ENCODE measurements at regions not wholly inside any gene's neighbourhood (a gene's known extent, or its start where the extent isn't known, plus 50 kb on each side); places are given as distances from the start of the nearest gene placed in this dataset.
"Not testable (repeated sequence)": the region's sequence is repeated elsewhere in the genome, so short reads cannot be mapped to it uniquely, and the experiment has no call there.

- no peak for DNase-seq (ENCODE audit: low spot score)
These were observed 123.6 kb upstream of the TNPO1 start for GRCh38 chr5:72692651-72693442.

DNA sequence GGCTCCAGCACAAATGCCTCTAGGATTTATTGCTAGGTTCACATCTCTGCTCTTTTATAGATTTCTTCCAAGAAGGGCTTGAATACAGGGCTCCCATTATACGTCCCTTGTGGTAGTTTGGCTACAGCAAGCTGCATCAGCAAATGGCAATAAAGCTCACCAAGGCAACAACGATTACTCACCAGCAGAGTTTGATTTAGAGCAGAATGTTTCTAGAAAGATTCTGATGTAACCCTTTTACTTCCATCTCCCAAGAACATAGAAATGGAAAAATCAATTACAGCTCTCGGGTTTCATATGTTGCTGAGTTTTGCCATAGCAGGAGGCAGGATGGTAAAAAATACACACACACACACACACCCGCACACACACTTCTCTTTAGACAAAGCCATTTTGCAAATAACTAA is 124.2 kb upstream of the TNPO1 start:
- no peak for DNase-seq (ENCODE audit: low spot score)

- DNase-seq (ENCODE audit: low spot score): no peak
These were observed 124.7 kb upstream of the TNPO1 start for GRCh38 chr5:72691751-72692150.

- DNase-seq (ENCODE audit: low spot score): no peak
These were observed 127.5 kb upstream of the TNPO1 start for GRCh38 chr5:72688916-72689315.

GRCh38 chr5:72687288-72687687 is 129.2 kb upstream of the TNPO1 start:
- no peak for DNase-seq (ENCODE audit: low spot score)

DNA sequence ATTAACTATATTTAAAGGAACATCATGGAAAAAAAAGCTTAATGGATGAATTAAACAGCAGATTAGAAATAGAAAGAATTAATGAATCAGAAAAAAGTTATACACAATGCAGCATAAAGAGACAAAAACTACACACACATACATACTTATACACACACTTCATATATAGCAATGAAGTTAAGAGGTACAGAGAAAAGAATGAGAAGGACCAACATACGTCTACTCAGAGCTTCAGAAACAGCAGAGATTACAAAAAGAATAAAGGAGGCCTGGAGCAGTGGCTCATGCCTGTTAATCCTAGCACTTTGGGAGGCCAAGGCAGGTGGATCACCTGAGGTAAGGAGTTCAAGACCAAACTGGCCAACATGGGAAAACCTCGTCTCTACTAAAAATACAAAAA is 133.9 kb upstream of the TNPO1 start:
- DNase-seq (ENCODE audit: low spot score): no peak

GRCh38 chr5:72681781-72682180 is 134.7 kb upstream of the TNPO1 start:
- DNase-seq (ENCODE audit: low spot score): no peak

- DNase-seq (ENCODE audit: low spot score): no peak
These were observed 139.0 kb upstream of the TNPO1 start for GRCh38 chr5:72677447-72677846.

DNA sequence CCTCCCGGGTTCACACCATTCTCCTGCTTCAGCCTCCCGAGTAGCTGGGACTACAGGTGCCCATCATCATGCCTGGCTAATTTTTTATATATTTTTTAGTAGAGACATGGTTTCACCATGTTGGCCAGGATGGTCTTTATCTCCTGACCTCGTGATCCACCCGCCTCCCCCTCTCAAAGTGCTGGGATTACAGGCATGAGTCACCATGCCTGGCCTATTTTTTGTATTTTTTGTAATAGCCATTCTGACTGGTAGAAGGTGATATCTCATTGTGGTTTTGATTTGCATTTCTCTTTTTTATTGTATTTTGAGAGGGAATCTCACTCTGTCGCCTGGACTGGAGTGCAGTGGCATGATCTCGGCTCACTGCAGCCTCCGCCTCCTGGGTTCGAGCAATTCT is 139.6 kb upstream of the TNPO1 start:
- DNase-seq (ENCODE audit: low spot score): not testable (repeated sequence)

GRCh38 chr5:72673623-72674022 is 142.8 kb upstream of the TNPO1 start:
- DNase-seq (ENCODE audit: low spot score): no peak

- no peak for DNase-seq (ENCODE audit: low spot score)
These were observed 143.3 kb upstream of the TNPO1 start for GRCh38 chr5:72673180-72673579.

DNA sequence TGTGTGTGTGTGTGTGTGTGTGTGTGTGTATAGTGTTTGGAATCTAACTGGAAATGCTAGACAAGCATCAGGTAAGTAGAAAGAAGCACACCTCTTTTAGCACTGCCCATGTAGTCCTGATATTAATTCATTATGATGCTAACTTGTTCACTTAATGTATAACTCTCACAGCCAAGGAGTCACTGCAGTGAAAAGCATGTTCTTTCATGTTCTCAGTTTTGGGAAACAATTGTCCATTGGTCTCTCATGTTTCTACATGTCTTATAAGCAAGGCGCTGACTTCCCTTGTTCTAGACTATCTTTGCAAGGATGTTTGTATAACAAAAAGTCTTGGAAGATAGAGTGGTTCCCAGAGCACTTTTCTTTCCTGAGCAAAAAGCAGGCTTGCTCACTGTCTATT is 148.8 kb upstream of the TNPO1 start:
- DNase-seq (ENCODE audit: low spot score): no peak

DNA sequence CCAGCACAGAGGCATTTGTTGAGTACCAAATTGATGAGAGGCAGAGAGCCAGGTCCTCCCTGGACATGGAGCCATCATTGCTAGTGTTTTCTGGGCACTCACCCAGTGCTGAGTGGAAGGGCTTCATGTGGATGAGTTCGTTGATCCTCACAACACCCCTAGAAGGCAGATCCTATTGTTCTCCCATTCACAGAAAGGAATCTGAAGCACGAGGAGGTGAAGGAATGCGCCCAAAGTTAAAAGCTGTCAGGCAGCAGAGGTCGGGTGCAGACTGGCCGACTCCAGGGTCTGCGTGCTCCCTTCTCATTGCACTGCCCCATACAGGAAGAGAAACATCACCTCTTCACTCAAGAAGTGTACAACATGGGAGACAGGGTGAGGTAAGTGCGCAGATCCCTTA is 153.5 kb upstream of the TNPO1 start:
- no peak for DNase-seq (ENCODE audit: low spot score)

DNA sequence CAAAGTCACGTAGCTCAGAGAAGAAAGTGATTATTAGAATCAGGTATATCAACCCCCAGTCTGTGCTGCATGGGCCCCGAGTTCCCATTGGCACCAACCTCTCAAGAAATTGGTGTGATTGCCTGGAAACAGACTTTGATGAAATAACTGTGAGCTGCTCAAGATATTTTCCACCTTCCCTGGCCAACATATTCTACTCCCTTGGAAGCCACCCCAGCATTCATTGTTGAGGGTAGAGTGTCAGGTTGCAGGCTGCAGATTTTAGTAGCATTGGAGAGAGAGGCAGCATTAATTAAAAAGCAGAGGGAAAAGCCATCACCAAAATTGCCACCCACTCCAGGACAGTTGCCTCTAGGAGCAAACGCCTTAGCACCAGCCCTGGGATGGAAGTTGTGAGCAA is 154.2 kb upstream of the TNPO1 start:
- DNase-seq (ENCODE audit: low spot score): no peak

DNA sequence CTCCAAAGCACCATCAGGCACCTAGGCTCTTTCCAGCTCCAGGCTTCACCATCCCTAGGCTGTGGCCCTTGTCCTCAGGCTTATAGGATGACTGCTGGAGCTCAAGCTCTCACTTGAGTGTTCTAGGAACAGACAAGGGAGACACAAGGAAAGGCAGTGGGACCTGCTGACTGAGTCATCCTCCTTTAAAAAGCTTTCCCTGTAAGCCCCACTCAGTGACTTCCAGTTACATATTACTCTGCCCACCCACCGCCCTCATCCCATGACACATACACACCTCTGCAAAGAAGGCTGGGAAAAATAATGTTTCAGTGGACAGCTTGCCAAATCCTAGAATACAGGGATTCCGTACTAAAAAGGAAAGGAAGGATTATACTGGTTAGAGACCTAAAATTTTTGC is 154.2 kb upstream of the ZNF366 start:
- no peak for DNase-seq (ENCODE audit: low spot score)

DNA sequence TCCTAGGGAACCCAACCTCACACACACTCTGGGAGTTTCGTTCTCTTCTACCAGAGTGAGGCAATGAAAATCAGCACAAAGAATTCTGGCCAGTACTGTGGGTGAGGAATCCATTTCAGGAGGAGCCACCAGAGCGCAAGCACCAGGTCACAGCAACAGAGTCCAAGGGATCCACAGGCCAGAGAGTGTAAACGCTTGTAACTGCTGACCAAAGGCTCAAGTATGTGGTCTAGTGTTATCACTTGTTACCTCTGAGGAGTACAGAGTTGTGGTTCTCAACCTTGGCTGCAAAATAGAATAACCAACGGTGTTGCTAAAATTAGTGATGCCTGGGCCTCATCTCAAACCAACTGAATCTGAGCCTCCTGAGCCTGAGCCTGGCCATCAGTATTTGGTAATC is 152.5 kb upstream of the ZNF366 start:
- DNase-seq (ENCODE audit: low spot score): no peak

DNA sequence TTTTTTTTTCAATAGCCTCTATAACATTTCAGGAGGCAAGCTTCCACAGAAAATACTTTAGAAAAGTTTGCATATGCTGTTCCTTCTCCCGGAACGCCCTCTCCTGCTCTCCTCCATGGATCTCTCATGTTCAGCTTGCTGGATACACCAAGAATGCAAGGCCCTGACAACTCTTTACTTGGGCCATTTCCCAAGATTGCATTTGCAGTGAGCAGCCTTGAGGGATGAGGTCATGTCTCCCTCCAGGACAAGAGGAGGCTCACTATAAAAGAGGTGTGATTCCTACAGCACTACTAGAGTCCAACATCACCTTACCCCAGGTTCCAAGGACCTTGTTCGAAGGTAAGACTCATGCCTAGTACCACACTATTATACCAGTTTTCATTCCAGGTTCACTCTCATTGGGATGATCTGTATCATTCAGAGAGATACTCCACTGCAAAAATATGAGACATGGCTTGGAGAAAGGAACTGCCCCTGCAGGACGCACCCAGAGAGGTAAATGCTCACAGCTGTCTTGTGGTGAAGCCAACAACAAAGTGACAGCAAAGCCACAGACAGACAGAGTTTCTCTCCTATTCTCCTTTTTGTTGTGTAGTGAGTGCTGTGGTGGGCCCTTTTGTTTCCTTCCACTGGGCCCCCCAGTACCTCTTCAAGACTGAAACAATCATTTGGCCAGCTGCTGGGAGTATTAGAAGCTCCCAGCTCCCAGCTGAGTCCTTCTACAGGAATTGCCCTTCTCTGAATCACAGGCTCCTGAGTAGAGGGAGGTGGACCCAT is 151.7 kb upstream of the ZNF366 start:
- no peak for DNase-seq (ENCODE audit: low spot score)

DNA sequence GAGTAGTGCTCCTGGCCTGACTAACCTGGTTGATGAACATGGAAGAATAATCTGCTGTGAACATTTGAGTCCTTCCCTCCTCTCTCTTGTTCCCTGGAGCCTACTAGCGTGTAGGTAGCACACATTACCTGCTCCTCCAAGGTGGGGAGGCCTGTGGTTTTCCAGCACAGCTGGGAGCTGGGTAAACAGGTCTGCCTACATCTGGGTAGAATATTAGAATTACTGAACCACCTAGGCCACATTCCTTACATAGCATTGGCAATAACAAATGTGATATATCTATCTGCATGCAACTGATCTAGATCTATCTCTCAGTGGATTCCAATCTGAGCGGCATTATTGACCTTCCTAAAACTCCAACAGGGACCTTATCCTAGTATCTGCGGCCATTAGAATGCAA is 151.0 kb upstream of the ZNF366 start:
- DNase-seq (ENCODE audit: low spot score): no peak

DNA sequence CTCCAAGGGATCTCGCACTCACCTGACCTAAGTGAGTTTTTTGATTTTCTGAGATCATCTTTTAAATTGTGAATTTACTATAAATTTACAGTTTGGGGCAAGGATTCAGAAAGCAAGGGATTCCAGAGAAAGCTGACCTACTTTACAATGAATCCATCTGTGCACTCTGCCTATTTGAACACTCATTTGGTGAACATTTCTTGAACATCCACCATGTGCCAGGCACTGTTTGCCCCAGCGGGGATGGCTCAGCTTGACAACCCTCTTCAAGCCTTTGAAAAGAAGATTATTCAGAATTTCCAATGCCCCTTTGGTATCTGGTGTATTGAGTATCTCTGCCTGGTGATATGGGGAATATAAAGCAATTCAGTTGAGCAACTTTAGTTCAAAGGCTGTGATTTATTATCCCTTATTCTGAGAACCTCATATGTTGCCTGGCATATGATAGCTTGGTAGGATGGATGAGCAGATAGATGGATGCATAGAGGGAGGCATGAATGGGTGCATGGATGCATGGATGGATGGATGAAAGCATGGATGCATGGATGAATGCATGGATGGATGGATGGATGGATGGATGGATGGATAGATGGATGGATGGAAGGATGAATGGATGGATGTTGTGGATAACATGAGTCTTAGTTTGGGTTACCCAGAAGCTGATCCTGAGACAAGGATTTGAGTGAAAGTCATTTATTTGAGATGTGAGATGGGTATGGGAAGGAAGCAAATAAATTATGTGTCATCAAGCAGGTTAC is 149.7 kb upstream of the ZNF366 start:
- DNase-seq (ENCODE audit: low spot score): no peak

DNA sequence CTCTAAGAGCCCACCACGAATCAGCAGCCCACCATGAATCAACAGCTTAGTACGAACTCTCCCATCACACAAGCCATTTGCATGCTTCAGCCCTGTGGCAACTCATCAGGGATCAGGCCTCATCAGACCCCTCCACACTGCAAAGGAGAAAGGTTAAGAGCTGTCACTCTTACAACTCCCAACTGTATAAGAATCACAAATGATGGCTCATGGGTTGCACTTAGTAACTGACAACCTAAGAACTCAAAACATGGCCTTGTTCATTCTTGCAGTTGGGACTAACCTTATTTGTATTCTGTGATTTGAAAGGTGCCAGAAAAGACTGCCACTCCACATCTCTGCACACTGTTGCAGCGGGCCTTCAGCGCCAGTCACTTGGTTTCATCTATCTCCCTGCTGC is 149.1 kb upstream of the ZNF366 start:
- no peak for DNase-seq (ENCODE audit: low spot score)

DNA sequence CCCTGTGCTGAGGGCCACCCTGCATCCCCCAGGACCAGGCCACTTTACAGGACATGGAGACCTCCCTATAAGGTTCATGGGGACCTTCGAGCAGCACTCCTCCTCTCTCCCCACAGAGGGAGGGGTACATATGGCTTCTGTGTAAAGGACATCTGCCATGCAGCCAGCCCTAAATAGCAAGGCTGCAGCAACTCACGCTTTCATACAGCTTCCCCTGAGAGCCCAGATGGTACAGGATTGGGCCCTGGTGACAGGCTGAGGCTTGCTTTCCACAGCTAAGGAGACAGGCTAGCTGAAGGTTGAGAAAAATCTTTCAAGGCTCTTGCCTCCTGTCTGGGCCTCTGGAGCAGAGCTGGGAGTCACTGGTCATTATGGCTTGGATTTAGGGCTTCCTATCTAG is 147.0 kb upstream of the ZNF366 start:
- DNase-seq (ENCODE audit: low spot score): no peak

- no peak for DNase-seq (ENCODE audit: low spot score)
These were observed 146.4 kb upstream of the ZNF366 start for GRCh38 chr5:72653586-72653985.

DNA sequence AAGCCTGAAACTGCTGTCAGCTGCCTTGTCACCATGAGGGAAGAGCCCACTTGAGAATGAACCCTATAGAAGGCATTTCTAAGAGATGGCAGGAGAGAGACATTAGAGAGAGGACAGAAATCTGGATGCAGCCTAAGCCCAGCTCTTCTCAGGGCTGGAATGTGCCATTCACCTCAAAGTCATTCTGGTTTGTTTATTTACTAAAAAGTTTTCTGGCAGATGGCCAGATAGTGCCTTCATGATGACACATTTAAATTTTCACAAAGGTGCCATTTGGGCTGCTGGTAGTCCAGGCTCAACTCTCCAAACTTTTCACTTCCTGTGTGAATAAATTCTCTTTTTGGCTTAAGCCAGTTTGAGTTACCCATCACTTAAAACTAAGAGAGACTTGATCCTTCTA is 144.6 kb upstream of the ZNF366 start:
- DNase-seq (ENCODE audit: low spot score): no peak

Measured in LoVo (cell line).